ENCODE measurements at regions not wholly inside any gene's neighbourhood (a gene's known extent, or its start where the extent isn't known, plus 50 kb on each side); places are given as distances from the start of the nearest gene placed in this dataset. TPM values are rescaled to one million over a fixed set of nuclear protein-coding genes. Genes with fewer than 3 reads are reported as not detected.

GRCh38 chrX:146264763-146265375 lies 447.2 kb downstream of the SLITRK2 start:
- Mint-ChIP-seq H3K4me1 (ENCODE audit: low read depth, unreplicated experiment) (no peaks in the 10 kb centered on the region), H3K27ac (ENCODE audit: unreplicated experiment) (no peak overlapping the region), H3K36me3 (ENCODE audit: insufficient read depth, unreplicated experiment) (no peaks in the 10 kb centered on the region), H3K9me3 (ENCODE audit: low read depth, unreplicated experiment) (peaks cover 5% of the 10 kb centered on the region), H3K4me3 (ENCODE audit: low read depth, unreplicated experiment) (no peak overlapping the region), H3K27me3 (ENCODE audit: unreplicated experiment) (no peaks in the 10 kb centered on the region)
- CTCF ChIA-PET = no interaction called here
- no peak for DNase-seq
- intact Hi-C loops (cut with micrococcal nuclease; ENCODE audit: unreplicated experiment) = no loop called here
- no peak for TF ChIP-seq CTCF (IDR thresholded peaks at IDR 0.05; ENCODE audit: unreplicated experiment)
- BruUV-seq (replicated peaks) = no TSS peak

- BruUV-seq (replicated peaks) = no TSS peak
Measured at GRCh38 chrX:146278381-146278780, 460.8 kb downstream of the SLITRK2 start.

More at GRCh38 chrX:146278381-146278780, 460.8 kb downstream of the SLITRK2 start:
- H3K27me3 Mint-ChIP-seq (ENCODE audit: unreplicated experiment) = no peaks in the 10 kb centered on the region
- no peaks in the 10 kb centered on the region for H3K36me3 Mint-ChIP-seq (ENCODE audit: insufficient read depth, unreplicated experiment)
- no peak overlapping the region for H3K27ac Mint-ChIP-seq (ENCODE audit: unreplicated experiment)
- CTCF ChIA-PET = no interaction called here
- no peaks in the 10 kb centered on the region for H3K4me1 Mint-ChIP-seq (ENCODE audit: low read depth, unreplicated experiment)
- no peak for TF ChIP-seq CTCF (IDR thresholded peaks at IDR 0.05; ENCODE audit: unreplicated experiment)
- intact Hi-C loops (cut with micrococcal nuclease; ENCODE audit: unreplicated experiment) = no loop called here
- no peak for DNase-seq
- peaks cover 11% of the 10 kb centered on the region for H3K9me3 Mint-ChIP-seq (ENCODE audit: low read depth, unreplicated experiment)
- H3K4me3 Mint-ChIP-seq (ENCODE audit: low read depth, unreplicated experiment) = no peak overlapping the region

Small RNAs in the stretch of these regions (microRNA-seq; reads per million reads assigned to microRNA genes)
- not detected for gene MIR888
- not detected for gene MIR890
- not detected for gene MIR891A
- gene MIR891B = not detected
- gene MIR892A = not detected
- not detected for gene MIR892B
- not detected for gene MIR892C
